Kidney (tissue), 13 donors: ENCODE measurements at regions not wholly inside any gene's neighbourhood (a gene's known extent, or its start where the extent isn't known, plus 50 kb on each side); places are given as distances from the start of the nearest gene placed in this dataset.

Experiments
- DNase-seq, 5 donors: peaks; one replicate each; pipeline ENCODE4 v3.0.0-alpha.2; 2013 to 2020
- FAIRE-seq: peaks from 2 replicates; lab custom pipeline; 2012; peaks lifted over from hg19 to GRCh38; lab: Jason Lieb, UNC
- H3K27ac ChIP-seq, 2 donors: one replicate each; pipeline ENCODE4 v1.7.0; 2013; ENCODE audit warnings: low read depth in 2 of 2, low read length in 2 of 2, inconsistent platforms in 1 of 2
- H3K27me3 ChIP-seq: one replicate; pipeline ENCODE4 v1.7.1; 2013; ENCODE audit warnings: low read length, inconsistent platforms; ENCODE audit not compliant: control insufficient read depth, insufficient read depth
- H3K36me3 ChIP-seq, 3 donors: one replicate each; pipeline versions ENCODE4 v1.7.0 to v1.7.1; 2013; ENCODE audit warnings: low read length in 3 of 3, control low read depth in 1 of 3, inconsistent platforms in 1 of 3; ENCODE audit not compliant: insufficient read depth in 3 of 3, control insufficient read depth in 2 of 3
- H3K4me1 ChIP-seq, 3 donors: one replicate each; pipeline versions ENCODE4 v1.7.0 to v1.7.1; 2013; ENCODE audit warnings: low read length in 3 of 3, inconsistent platforms in 1 of 3, low read depth in 1 of 3; ENCODE audit not compliant: control insufficient read depth in 2 of 3, insufficient read depth in 2 of 3
- H3K4me3 ChIP-seq, 3 donors: one replicate each; pipeline versions ENCODE4 v1.7.0 to v1.8.1; 2013; ENCODE audit warnings: low read length in 3 of 3, control low read depth in 1 of 3, inconsistent platforms in 1 of 3
- H3K9ac ChIP-seq, 3 donors: one replicate each; pipeline versions ENCODE4 v1.7.0 to v1.7.1; 2013; ENCODE audit warnings: low read length in 3 of 3, control low read depth in 1 of 3, inconsistent platforms in 1 of 3
- H3K9me3 ChIP-seq, 3 donors: one replicate each; pipeline versions ENCODE4 v1.7.0 to v1.7.1; 2013; ENCODE audit warnings: low read length in 3 of 3, control low read depth in 1 of 3, inconsistent platforms in 1 of 3; ENCODE audit not compliant: control insufficient read depth in 2 of 3, insufficient read depth in 1 of 3
- intact Hi-C: fragments of 100-400 bp; cut with DNase I; formaldehyde crosslinking; loops from one replicate; pipeline ENCODE4 v1.11.1; 2022
- TF ChIP-seq, protein P1 (sequence below): IDR thresholded peaks from 3 replicates; pipeline ENCODE4 v1.5.1; 2012; ENCODE audit warnings: mild to moderate bottlenecking, moderate library complexity, borderline replicate concordance; ENCODE audit not compliant: insufficient read depth; ENCODE audit errors: extremely low read depth
- donor health status: control.
- donor health status: control.
- donor health status: control.
- donor health status: control.
- donor health status: control.
- donor health status: DM: yes; HTN: yes; CAD: no.
- donor health status: Normal renal cell carcinoma (clear cell type).

DNA sequence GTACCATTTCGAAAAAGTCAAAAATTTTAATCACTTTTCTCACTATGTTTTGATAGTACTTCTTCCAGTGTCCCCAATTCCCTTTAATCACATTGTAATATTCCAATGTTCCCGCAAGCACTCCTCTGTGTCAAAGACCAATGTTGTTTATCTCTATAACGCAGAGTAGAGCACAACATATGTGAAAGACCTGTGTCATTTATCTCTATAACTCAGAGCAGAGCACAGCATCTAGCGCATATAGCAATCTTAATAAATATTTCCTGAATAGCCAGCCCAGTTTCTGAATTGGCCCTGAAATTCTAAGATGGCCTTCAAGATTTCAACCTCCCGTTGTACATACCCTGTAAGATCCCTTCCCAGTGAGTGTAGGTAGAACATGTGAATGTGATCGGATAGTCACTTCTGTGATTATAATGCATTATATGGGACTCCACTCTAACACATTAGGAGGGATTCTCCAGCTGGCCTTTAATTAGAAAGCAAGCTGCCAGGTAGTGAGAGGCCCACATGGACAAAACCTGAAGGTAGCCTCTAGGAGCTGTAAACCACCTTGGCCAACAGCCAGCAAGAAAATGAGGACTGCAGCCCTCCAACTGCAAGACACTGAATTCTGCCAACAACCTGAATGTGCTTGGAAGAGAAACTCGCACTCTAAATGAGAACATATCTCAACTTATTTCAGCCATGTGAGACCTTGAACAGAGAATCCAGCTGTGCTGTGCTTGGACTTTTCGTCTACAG lies 238.8 kb upstream of the SYT10 start:
- no peaks in the 10 kb centered on the region for H3K9me3 ChIP-seq
- DNase-seq (no peak), FAIRE-seq (no peak)
- H3K4me3 ChIP-seq: no peak overlapping the region
- intact Hi-C loops: no loop called here
- no peaks in the 10 kb centered on the region for H3K36me3 ChIP-seq
- H3K4me1 ChIP-seq: no peaks in the 10 kb centered on the region
- no peak overlapping the region for H3K9ac ChIP-seq
- H3K27ac ChIP-seq: no peak overlapping the region
- no peaks in the 10 kb centered on the region for H3K27me3 ChIP-seq
- TF ChIP-seq, protein P1, sequence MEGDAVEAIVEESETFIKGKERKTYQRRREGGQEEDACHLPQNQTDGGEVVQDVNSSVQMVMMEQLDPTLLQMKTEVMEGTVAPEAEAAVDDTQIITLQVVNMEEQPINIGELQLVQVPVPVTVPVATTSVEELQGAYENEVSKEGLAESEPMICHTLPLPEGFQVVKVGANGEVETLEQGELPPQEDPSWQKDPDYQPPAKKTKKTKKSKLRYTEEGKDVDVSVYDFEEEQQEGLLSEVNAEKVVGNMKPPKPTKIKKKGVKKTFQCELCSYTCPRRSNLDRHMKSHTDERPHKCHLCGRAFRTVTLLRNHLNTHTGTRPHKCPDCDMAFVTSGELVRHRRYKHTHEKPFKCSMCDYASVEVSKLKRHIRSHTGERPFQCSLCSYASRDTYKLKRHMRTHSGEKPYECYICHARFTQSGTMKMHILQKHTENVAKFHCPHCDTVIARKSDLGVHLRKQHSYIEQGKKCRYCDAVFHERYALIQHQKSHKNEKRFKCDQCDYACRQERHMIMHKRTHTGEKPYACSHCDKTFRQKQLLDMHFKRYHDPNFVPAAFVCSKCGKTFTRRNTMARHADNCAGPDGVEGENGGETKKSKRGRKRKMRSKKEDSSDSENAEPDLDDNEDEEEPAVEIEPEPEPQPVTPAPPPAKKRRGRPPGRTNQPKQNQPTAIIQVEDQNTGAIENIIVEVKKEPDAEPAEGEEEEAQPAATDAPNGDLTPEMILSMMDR: no peak

DNA sequence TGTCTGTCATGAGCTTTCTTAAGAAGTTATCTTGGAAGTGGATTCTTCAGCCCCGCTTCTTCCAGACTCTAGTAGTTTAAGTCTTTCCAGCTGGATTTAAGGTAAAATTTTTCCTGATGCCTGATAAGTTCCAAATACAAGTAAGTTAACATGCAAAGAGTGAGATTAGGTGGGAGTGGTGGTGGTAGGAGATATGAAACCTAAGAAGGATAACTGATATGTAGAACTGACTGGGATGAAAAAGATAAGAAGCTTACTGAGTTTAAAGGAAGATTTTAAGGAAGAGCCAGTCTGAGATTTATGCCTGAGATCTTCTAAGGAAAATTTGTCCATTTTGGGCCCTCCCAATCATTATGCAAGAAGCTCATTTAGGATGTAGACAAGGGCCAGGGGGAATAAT lies 250.9 kb upstream of the SYT10 start:
- no peak overlapping the region for H3K4me3 ChIP-seq
- intact Hi-C loops: no loop called here
- no peaks in the 10 kb centered on the region for H3K4me1 ChIP-seq
- no peak overlapping the region for H3K9ac ChIP-seq
- TF ChIP-seq, protein P1: no peak
- H3K27ac ChIP-seq: no peak overlapping the region
- no peaks in the 10 kb centered on the region for H3K9me3 ChIP-seq
- H3K27me3 ChIP-seq: no peaks in the 10 kb centered on the region
- FAIRE-seq (no peak), DNase-seq (no peak)
- H3K36me3 ChIP-seq: no peaks in the 10 kb centered on the region

DNA sequence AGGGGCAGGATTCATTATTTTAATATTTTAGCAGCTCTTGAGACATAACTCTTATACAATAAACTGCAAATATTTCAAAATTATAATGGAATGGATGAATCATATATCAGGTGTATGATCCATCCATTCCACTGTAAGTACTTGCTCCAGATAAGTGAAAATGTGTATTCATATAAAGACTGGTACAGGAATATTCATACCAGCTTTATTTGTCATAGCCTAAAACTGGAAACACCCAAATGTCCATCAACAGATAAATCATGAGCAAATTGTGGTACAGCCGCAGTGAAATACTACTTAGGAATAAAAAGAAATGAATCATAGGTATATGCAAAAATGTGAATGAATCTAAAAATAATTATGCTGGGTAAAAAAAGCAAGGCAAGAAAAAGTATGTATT lies 263.6 kb upstream of the SYT10 start:
- H3K9ac ChIP-seq: no peak overlapping the region
- H3K27me3 ChIP-seq: no peaks in the 10 kb centered on the region
- no peak for DNase-seq
- no peak overlapping the region for H3K4me3 ChIP-seq
- FAIRE-seq: no peak
- intact Hi-C loops: no loop called here
- no peak overlapping the region for H3K27ac ChIP-seq
- no peaks in the 10 kb centered on the region for H3K9me3 ChIP-seq
- H3K4me1 ChIP-seq: no peaks in the 10 kb centered on the region
- no peaks in the 10 kb centered on the region for H3K36me3 ChIP-seq
- TF ChIP-seq, protein P1: no peak

DNA sequence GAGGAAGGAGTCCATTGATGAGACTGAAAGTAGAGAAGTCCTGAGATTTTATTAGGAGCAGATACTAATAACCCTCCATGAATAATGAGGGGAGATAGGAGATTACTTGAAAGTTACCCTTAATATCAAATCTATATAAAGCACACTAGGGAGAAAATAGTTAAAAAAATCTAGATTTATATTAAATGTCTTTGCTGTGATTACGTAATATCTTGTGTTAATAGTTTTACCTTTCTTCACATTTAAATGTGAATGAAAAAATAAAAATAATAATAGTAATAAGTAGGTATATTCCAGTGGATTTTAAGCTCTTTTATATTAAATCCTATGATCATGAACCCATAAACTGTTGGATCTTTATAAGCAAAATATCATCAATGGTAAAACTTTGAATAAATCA lies 267.3 kb upstream of the SYT10 start:
- intact Hi-C loops: no loop called here
- H3K4me3 ChIP-seq: no peak overlapping the region
- H3K27ac ChIP-seq: no peak overlapping the region
- TF ChIP-seq, protein P1: no peak
- no peaks in the 10 kb centered on the region for H3K36me3 ChIP-seq
- H3K27me3 ChIP-seq: no peaks in the 10 kb centered on the region
- DNase-seq (no peak), FAIRE-seq (no peak)
- H3K4me1 ChIP-seq: no peaks in the 10 kb centered on the region
- no peaks in the 10 kb centered on the region for H3K9me3 ChIP-seq
- H3K9ac ChIP-seq: no peak overlapping the region
